ENCODE measurements at regions not wholly inside any gene's neighbourhood (a gene's known extent, or its start where the extent isn't known, plus 50 kb on each side); places are given as distances from the start of the nearest gene placed in this dataset.

GRCh38 chr21:30072496-30072895 lies 94.1 kb downstream of the CLDN17 start:
- 9 to 16% methylated on average over 4 of the region's 4 CpGs for WGBS, 2 donors
- TF ChIP-seq POLR2A (IDR thresholded peaks at IDR 0.05) (no peak), CTCF (IDR thresholded peaks at IDR 0.05) (no peak)
- intact Hi-C loops (cut with DNase I; ENCODE audit: low total_unique reads) = no loop called here
- no peak for DNase-seq (ENCODE audit: low spot score in 2 of 2)
- H3K4me3 ChIP-seq (ENCODE audit: low read depth, poor library complexity, severe bottlenecking) = no peak overlapping the region

GRCh38 chr21:30058928-30059327 lies 107.7 kb downstream of the CLDN17 start:
- intact Hi-C loops (cut with DNase I; ENCODE audit: low total_unique reads) = no loop called here
- TF ChIP-seq CTCF (IDR thresholded peaks at IDR 0.05) = no peak
- TF ChIP-seq POLR2A (IDR thresholded peaks at IDR 0.05) = no peak
- no peak for DNase-seq (ENCODE audit: low spot score in 2 of 2)
- H3K4me3 ChIP-seq (ENCODE audit: low read depth, poor library complexity, severe bottlenecking) = no peak overlapping the region
- WGBS, 2 donors = 27 to 36% methylated on average over 1 of the region's 1 CpG

GRCh38 chr21:30057108-30057507 lies 109.5 kb downstream of the CLDN17 start:
- DNase-seq (ENCODE audit: low spot score in 2 of 2) = no peak
- no peak overlapping the region for H3K4me3 ChIP-seq (ENCODE audit: low read depth, poor library complexity, severe bottlenecking)
- intact Hi-C loops (cut with DNase I; ENCODE audit: low total_unique reads) = no loop called here
- 82 to 88% methylated on average over 3 of the region's 3 CpGs for WGBS, 2 donors
- TF ChIP-seq CTCF (IDR thresholded peaks at IDR 0.05) (no peak), POLR2A (IDR thresholded peaks at IDR 0.05) (no peak)

- 88 to 91% methylated on average over 1 of the region's 1 CpG for WGBS, 2 donors
- no peak overlapping the region for H3K4me3 ChIP-seq (ENCODE audit: low read depth, poor library complexity, severe bottlenecking)
- intact Hi-C loops (cut with DNase I; ENCODE audit: low total_unique reads) = loop anchor here (10.0 kb wide), 1 partner anchor 146 kb away; no protein-coding TSS in a partner anchor
- TF ChIP-seq POLR2A (IDR thresholded peaks at IDR 0.05) (no peak), CTCF (IDR thresholded peaks at IDR 0.05) (no peak)
- no peak for DNase-seq (ENCODE audit: low spot score in 2 of 2)
Measured at GRCh38 chr21:30048570-30048969, 108.8 kb upstream of the GRIK1 start.

GRCh38 chr21:30044447-30045064 lies 104.8 kb upstream of the GRIK1 start:
- no peak for DNase-seq (ENCODE audit: low spot score in 2 of 2)
- TF ChIP-seq POLR2A (IDR thresholded peaks at IDR 0.05) (no peak), CTCF (IDR thresholded peaks at IDR 0.05) (no peak)
- WGBS, 2 donors = 85 to 86% methylated on average over 3 of the region's 3 CpGs
- intact Hi-C loops (cut with DNase I; ENCODE audit: low total_unique reads) = loop anchor here (10.0 kb wide), 1 partner anchor 150 kb away; no protein-coding TSS in a partner anchor
- no peak overlapping the region for H3K4me3 ChIP-seq (ENCODE audit: low read depth, poor library complexity, severe bottlenecking)

- WGBS, 2 donors = 82 to 90% methylated on average over 1 of the region's 1 CpG
Measured at GRCh38 chr21:30042443-30042842, 102.6 kb upstream of the GRIK1 start.

More at GRCh38 chr21:30042443-30042842, 102.6 kb upstream of the GRIK1 start:
- H3K4me3 ChIP-seq (ENCODE audit: low read depth, poor library complexity, severe bottlenecking) = no peak overlapping the region
- intact Hi-C loops (cut with DNase I; ENCODE audit: low total_unique reads) = loop anchor here (10.0 kb wide), 1 partner anchor 152 kb away; no protein-coding TSS in a partner anchor
- DNase-seq (ENCODE audit: low spot score in 2 of 2) = no peak
- TF ChIP-seq CTCF (IDR thresholded peaks at IDR 0.05) (no peak), POLR2A (IDR thresholded peaks at IDR 0.05) (no peak)

Measured in lower leg skin (tissue), 4 donors.